HEK293T (cell line): ENCODE measurements at regions not wholly inside any gene's neighbourhood (a gene's known extent, or its start where the extent isn't known, plus 50 kb on each side); places are given as distances from the start of the nearest gene placed in this dataset.

Experiments used
- ELF4 ChIP-seq: fragments of 450-650 bp; IDR thresholded peaks from 2 replicates; pipeline ENCODE4 v1.6.1; 2017; ENCODE audit warnings: antibody characterized with exemption
- FOXA1 ChIP-seq: fragments of 450-650 bp; IDR thresholded peaks from 2 replicates; pipeline ENCODE4 v1.6.1; 2016; ENCODE audit warnings: mild to moderate bottlenecking
- FOXK2 ChIP-seq: fragments of 450-650 bp; IDR thresholded peaks from 2 replicates; pipeline ENCODE4 v1.6.1; 2016; ENCODE audit warnings: mild to moderate bottlenecking
- SUZ12 ChIP-seq: fragments of 450-650 bp; IDR thresholded peaks from 2 replicates; pipeline ENCODE4 v1.6.1; 2016; ENCODE audit warnings: mild to moderate bottlenecking
- ZNF384 ChIP-seq: fragments of 450-650 bp; IDR thresholded peaks from 2 replicates; pipeline ENCODE4 v1.6.1; 2016

- TF ChIP-seq SUZ12 (no peak), ELF4 (no peak), ZNF384 (no peak), FOXA1 (no peak), FOXK2 (no peak)
Measured at GRCh38 chr13:67860315-67860714, 630.2 kb upstream of the PCDH9 start.
